PFSK-1 (cell line): ENCODE measurements at regions not wholly inside any gene's neighbourhood (a gene's known extent, or its start where the extent isn't known, plus 50 kb on each side); places are given as distances from the start of the nearest gene placed in this dataset.

Experiments
- FOXP2 ChIP-seq: optimal IDR thresholded peaks from 2 replicates; pipeline ENCODE3; 2011; ENCODE audit warnings: borderline replicate concordance, control low read depth, inconsistent platforms; ENCODE audit not compliant: insufficient read depth; ENCODE audit errors: extremely low read length, extremely low read depth
- POLR2AphosphoS5 ChIP-seq: IDR thresholded peaks from 2 replicates; pipeline ENCODE4 v1.6.1; 2012; ENCODE audit warnings: low read depth, mild to moderate bottlenecking, control low read depth, low read length, moderate library complexity
- REST ChIP-seq, 2 experiments: IDR thresholded peaks; 2 replicates each; pipeline versions ENCODE4 v1.6.1 to v1.8.0; 2011 to 2012; ENCODE audit warnings: low read depth in 2 of 2, low read length in 2 of 2, control low read depth in 1 of 2, inconsistent platforms in 1 of 2, mild to moderate bottlenecking in 1 of 2, moderate library complexity in 1 of 2; ENCODE audit not compliant: insufficient read depth in 1 of 2
- SIN3A ChIP-seq: IDR thresholded peaks from 2 replicates; pipeline ENCODE4 v1.6.1; 2012; ENCODE audit warnings: mild to moderate bottlenecking, low read length, moderate library complexity, borderline replicate concordance; ENCODE audit not compliant: insufficient read depth
- TAF1 ChIP-seq: IDR thresholded peaks from 2 replicates; pipeline ENCODE4 v1.6.1; 2012; ENCODE audit warnings: low read length, control low read depth, borderline replicate concordance; ENCODE audit not compliant: insufficient read depth

GRCh38 chr12:93056971-93057535, 128.0 kb upstream of the EEA1 start:
- TF ChIP-seq POLR2AphosphoS5: no peak
- TF ChIP-seq REST (IDR thresholded peaks at IDR 0.05; ENCODE audit: insufficient read depth in 1 of 2, low read depth in 2 of 2, low read length in 2 of 2): no peak
- TF ChIP-seq TAF1: no peak
- no peak for TF ChIP-seq SIN3A
- no peak for TF ChIP-seq FOXP2
